Karpas-422 (cell line): ENCODE measurements at regions not wholly inside any gene's neighbourhood (a gene's known extent, or its start where the extent isn't known, plus 50 kb on each side); places are given as distances from the start of the nearest gene placed in this dataset.
"Not testable (repeated sequence)": the region's sequence is repeated elsewhere in the genome, so short reads cannot be mapped to it uniquely, and the experiment has no call there.

Source experiments
- DNase-seq: peaks from one replicate; pipeline ENCODE4 v3.0.0-alpha.2; 2015
- H2AFZ ChIP-seq: fragments of 200-600 bp; sonication (generic); 2 replicates; pipeline ENCODE4 v1.6.1; 2014; ENCODE audit warnings: antibody characterized with exemption, low read length, mixed read lengths
- H3K27ac ChIP-seq: fragments of 200-600 bp; sonication (generic); 2 replicates; pipeline ENCODE4 v1.5.1; 2014; ENCODE audit warnings: mild to moderate bottlenecking, low read length, moderate library complexity
- H3K27me3 ChIP-seq: fragments of 200-600 bp; sonication (generic); 2 replicates; pipeline ENCODE4 v1.6.1; 2014; ENCODE audit warnings: low read length, mixed read lengths
- H3K36me3 ChIP-seq: fragments of 200-600 bp; sonication (generic); 2 replicates; pipeline ENCODE4 v1.6.1; 2014; ENCODE audit warnings: low read length, mixed read lengths; ENCODE audit not compliant: insufficient read depth
- H3K4me1 ChIP-seq: fragments of 200-600 bp; sonication (generic); 2 replicates; pipeline ENCODE4 v1.6.1; 2014; ENCODE audit warnings: mild to moderate bottlenecking, low read length, mixed read lengths
- H3K4me2 ChIP-seq: fragments of 200-600 bp; sonication (generic); 2 replicates; pipeline ENCODE4 v1.6.1; 2014; ENCODE audit warnings: low read length, low read depth, mild to moderate bottlenecking; ENCODE audit not compliant: poor library complexity, severe bottlenecking
- H3K4me3 ChIP-seq: fragments of 200-600 bp; sonication (generic); 2 replicates; pipeline ENCODE4 v1.5.1; 2014; ENCODE audit warnings: mild to moderate bottlenecking, antibody characterized with exemption, low read length, mixed read lengths
- H3K79me2 ChIP-seq: fragments of 200-600 bp; sonication (generic); 2 replicates; pipeline ENCODE4 v1.6.1; 2014; ENCODE audit warnings: mild to moderate bottlenecking, low read length, mixed read lengths
- H3K9ac ChIP-seq: fragments of 200-600 bp; sonication (generic); 2 replicates; pipeline ENCODE4 v1.6.0; 2014; ENCODE audit warnings: low read length
- H3K9me2 ChIP-seq: fragments of 200-600 bp; sonication (generic), shearing (Covaris generic); replicated peaks from 2 replicates; pipeline ENCODE4 v1.6.0; 2014; ENCODE audit warnings: mild to moderate bottlenecking, low read length, moderate library complexity; ENCODE audit not compliant: insufficient read depth
- H3K9me3 ChIP-seq: fragments of 300-700, 200-600 bp; sonication (generic); 2 replicates; pipeline ENCODE4 v1.6.1; 2014; ENCODE audit warnings: low read length, mixed read lengths
- H4K20me1 ChIP-seq: fragments of 200-600 bp; sonication (generic); 2 replicates; pipeline ENCODE4 v1.6.1; 2014; ENCODE audit warnings: mild to moderate bottlenecking, antibody characterized with exemption, low read length, low read depth; ENCODE audit not compliant: insufficient read depth

- H3K27ac ChIP-seq: no peak overlapping the region
- no peaks in the 10 kb centered on the region for H3K9me2 ChIP-seq
- peaks cover 70% of the 10 kb centered on the region for H3K79me2 ChIP-seq
- no peak overlapping the region for H3K4me3 ChIP-seq
- H4K20me1 ChIP-seq: no peaks in the 10 kb centered on the region
- H3K9me3 ChIP-seq: no peaks in the 10 kb centered on the region
- DNase-seq: no peak
- no peaks in the 10 kb centered on the region for H3K27me3 ChIP-seq
- H3K36me3 ChIP-seq: no peaks in the 10 kb centered on the region
- peak overlapping the region; percentile 60 for H3K4me2 ChIP-seq
- no peak overlapping the region for H3K9ac ChIP-seq
- no peak overlapping the region for H2AFZ ChIP-seq
- H3K4me1 ChIP-seq: peaks cover 38% of the 10 kb centered on the region
Measured at GRCh38 chr17:30605523-30605922, 128.3 kb downstream of the GOSR1 start.

GRCh38 chr17:30605027-30605426 lies 127.8 kb downstream of the GOSR1 start:
- Histone ChIP-seq H3K36me3 (no peaks in the 10 kb centered on the region), H2AFZ (no peak overlapping the region), H4K20me1 (no peaks in the 10 kb centered on the region), H3K27ac (no peak overlapping the region), H3K4me3 (no peak overlapping the region), H3K27me3 (no peaks in the 10 kb centered on the region), H3K9ac (no peak overlapping the region), H3K79me2 (peaks cover 70% of the 10 kb centered on the region), H3K4me1 (peaks cover 39% of the 10 kb centered on the region), H3K9me3 (no peaks in the 10 kb centered on the region), H3K9me2 (no peaks in the 10 kb centered on the region), H3K4me2 (peak overlapping the region; percentile 3)
- no peak for DNase-seq

- H3K4me2 ChIP-seq: peak overlapping the region; percentile 65
- H2AFZ ChIP-seq, H3K27ac ChIP-seq, H3K36me3 ChIP-seq, H4K20me1 ChIP-seq, H3K9me3 ChIP-seq, DNase-seq, H3K9me2 ChIP-seq, H3K27me3 ChIP-seq: not testable (repeated sequence)
- peaks cover 62% of the 10 kb centered on the region for H3K79me2 ChIP-seq
- peak overlapping the region; percentile 93 for H3K9ac ChIP-seq
- H3K4me1 ChIP-seq: peaks cover 49% of the 10 kb centered on the region
- H3K4me3 ChIP-seq: peak overlapping the region; percentile 63
Measured at GRCh38 chr17:30602396-30602795, 125.2 kb downstream of the GOSR1 start.

GRCh38 chr17:30601984-30602383 lies 124.8 kb downstream of the GOSR1 start:
- Histone ChIP-seq H3K4me3 (peak overlapping the region; percentile 63), H3K79me2 (peaks cover 58% of the 10 kb centered on the region), H3K4me2 (peak overlapping the region; percentile 65)

GRCh38 chr17:30600830-30601494 lies 123.8 kb downstream of the GOSR1 start:
- Histone ChIP-seq H3K4me1 (peaks cover 35% of the 10 kb centered on the region), H4K20me1 (no peaks in the 10 kb centered on the region), H3K9ac (peak overlapping the region; percentile 93), H3K27ac (peak overlapping the region; percentile 82), H3K9me2 (no peaks in the 10 kb centered on the region), H3K4me3 (peak overlapping the region; percentile 88), H3K4me2 (peak overlapping the region; percentile 88), H3K36me3 (no peaks in the 10 kb centered on the region), H3K79me2 (peaks cover 48% of the 10 kb centered on the region), H3K27me3 (no peaks in the 10 kb centered on the region), H3K9me3 (no peaks in the 10 kb centered on the region), H2AFZ (peak overlapping the region; percentile 79)
- DNase-seq: peak; percentile 64

More at GRCh38 chr17:30601984-30602383, 124.8 kb downstream of the GOSR1 start:
- not testable (repeated sequence) for H2AFZ ChIP-seq, H4K20me1 ChIP-seq, H3K27me3 ChIP-seq, H3K9me3 ChIP-seq, H3K27ac ChIP-seq, H3K36me3 ChIP-seq, H3K9me2 ChIP-seq, DNase-seq
- Histone ChIP-seq H3K4me1 (peaks cover 45% of the 10 kb centered on the region), H3K9ac (peak overlapping the region; percentile 93)

GRCh38 chr17:30600060-30600829 lies 123.0 kb downstream of the GOSR1 start:
- Histone ChIP-seq H2AFZ (peak overlapping the region; percentile 99), H3K4me2 (peak overlapping the region; percentile 88), H3K4me3 (peak overlapping the region; percentile 88), H3K9ac (peak overlapping the region; percentile 93), H3K9me3 (no peaks in the 10 kb centered on the region), H3K9me2 (no peaks in the 10 kb centered on the region), H3K27me3 (no peaks in the 10 kb centered on the region), H4K20me1 (no peaks in the 10 kb centered on the region), H3K27ac (peak overlapping the region; percentile 82), H3K4me1 (peaks cover 30% of the 10 kb centered on the region), H3K36me3 (no peaks in the 10 kb centered on the region), H3K79me2 (peaks cover 42% of the 10 kb centered on the region)
- peak; percentile 92 for DNase-seq

- H2AFZ ChIP-seq: peak overlapping the region; percentile 99
- no peaks in the 10 kb centered on the region for H3K9me3 ChIP-seq
- H3K9me2 ChIP-seq: no peaks in the 10 kb centered on the region
- no peak overlapping the region for H3K27ac ChIP-seq
- peaks cover 23% of the 10 kb centered on the region for H3K4me1 ChIP-seq
- H3K4me3 ChIP-seq: peak overlapping the region; percentile 88
- H3K36me3 ChIP-seq: no peaks in the 10 kb centered on the region
- H3K27me3 ChIP-seq: no peaks in the 10 kb centered on the region
- H4K20me1 ChIP-seq: no peaks in the 10 kb centered on the region
- H3K9ac ChIP-seq: peak overlapping the region; percentile 93
- H3K79me2 ChIP-seq: peaks cover 35% of the 10 kb centered on the region
- DNase-seq: peak; percentile 70
- H3K4me2 ChIP-seq: peak overlapping the region; percentile 88
Measured at GRCh38 chr17:30599428-30600059, 122.3 kb downstream of the GOSR1 start.

- Histone ChIP-seq H2AFZ (no peak overlapping the region), H4K20me1 (no peaks in the 10 kb centered on the region), H3K9ac (no peak overlapping the region), H3K9me3 (no peaks in the 10 kb centered on the region), H3K4me2 (no peak overlapping the region), H3K27ac (no peak overlapping the region), H3K36me3 (no peaks in the 10 kb centered on the region), H3K4me1 (peaks cover 19% of the 10 kb centered on the region), H3K79me2 (peaks cover 18% of the 10 kb centered on the region), H3K9me2 (no peaks in the 10 kb centered on the region), H3K4me3 (no peak overlapping the region), H3K27me3 (no peaks in the 10 kb centered on the region)
- no peak for DNase-seq
Measured at GRCh38 chr17:30597776-30598288, 120.6 kb downstream of the GOSR1 start.
